H1 (cell line): ENCODE measurements at regions not wholly inside any gene's neighbourhood (a gene's known extent, or its start where the extent isn't known, plus 50 kb on each side); places are given as distances from the start of the nearest gene placed in this dataset.

Experiments used
- CTCF ChIA-PET: fragments of 300-600 bp; sonication (Branson Sonifier 250); formaldehyde crosslinking; loops from one replicate; lab custom pipeline; 2021; ENCODE audit not compliant: partially characterized antibody; lab: Charles Lee
- POLR2A ChIA-PET: fragments of 300-600 bp; sonication (Branson Sonifier 250); formaldehyde crosslinking; loops from one replicate; lab custom pipeline; 2021; ENCODE audit warnings: inconsistent platforms; ENCODE audit not compliant: partially characterized antibody; lab: Charles Lee
- DNase-seq, 2 experiments: peaks; one replicate each; pipeline versions ENCODE4 v3.0.0 to v3.0.0-alpha.2; 2010 to 2022; ENCODE audit warnings: low spot score in 2 of 2, low read depth in 1 of 2, mixed read lengths in 1 of 2
- FAIRE-seq: peaks from 2 replicates; lab custom pipeline; 2011; peaks lifted over from hg19 to GRCh38; lab: Jason Lieb, UNC
- H2AFZ ChIP-seq: 2 replicates; pipeline ENCODE4 v1.8.1; 2012; ENCODE audit warnings: low read length, inconsistent platforms
- H2AK5ac ChIP-seq: 2 replicates; pipeline ENCODE4 v1.6.1; 2013; ENCODE audit warnings: low read depth, low read length
- H2BK120ac ChIP-seq: replicated peaks from 2 replicates; pipeline ENCODE3; 2013; ENCODE audit warnings: low read depth, low read length, inconsistent platforms
- H2BK12ac ChIP-seq: 2 replicates; pipeline ENCODE4 v1.6.1; 2013; ENCODE audit warnings: low read depth, low read length
- H2BK15ac ChIP-seq: 2 replicates; pipeline ENCODE4 v1.6.1; 2013; ENCODE audit warnings: low read length
- H2BK20ac ChIP-seq: 2 replicates; pipeline ENCODE4 v1.6.1; 2013; ENCODE audit warnings: low read length
- H2BK5ac ChIP-seq: 2 replicates; pipeline ENCODE4 v1.6.1; 2013; ENCODE audit warnings: low read depth, low read length
- H3K14ac ChIP-seq: 2 replicates; pipeline ENCODE4 v1.6.1; 2013; ENCODE audit warnings: inconsistent platforms; ENCODE audit not compliant: insufficient read length
- H3K18ac ChIP-seq: 2 replicates; pipeline ENCODE4 v1.6.1; 2013; ENCODE audit warnings: low read length; ENCODE audit errors: extremely low read depth
- H3K23ac ChIP-seq: 2 replicates; pipeline ENCODE4 v1.6.1; 2013; ENCODE audit warnings: inconsistent platforms; ENCODE audit not compliant: insufficient read length
- H3K23me2 ChIP-seq: 2 replicates; pipeline ENCODE4 v1.6.1; 2013; ENCODE audit warnings: low read depth, low read length
- H3K27ac ChIP-seq: 2 replicates; pipeline ENCODE4 v1.6.1; 2011; ENCODE audit warnings: low read depth, low read length, inconsistent platforms
- H3K27me3 ChIP-seq, 4 experiments: replicated peaks in 1 of 4; 1 replicate in 1 of 4; 2 replicates in 3 of 4; pipeline versions ENCODE4 v1.6.1 to v1.8.1; 2011 to 2013; ENCODE audit warnings: low read length in 3 of 4, mild to moderate bottlenecking in 3 of 4, inconsistent platforms in 2 of 4, mixed read lengths in 2 of 4, moderate library complexity in 1 of 4; ENCODE audit not compliant: control insufficient read depth in 3 of 4, insufficient read depth in 3 of 4; ENCODE audit errors: extremely low read depth in 1 of 4
- H3K36me3 ChIP-seq, 4 experiments: 2 replicates each; pipeline versions ENCODE4 v1.6.1 to v1.8.1; 2011 to 2013; ENCODE audit warnings: mild to moderate bottlenecking in 4 of 4, low read length in 3 of 4, moderate library complexity in 2 of 4, control low read depth in 1 of 4, inconsistent platforms in 1 of 4; ENCODE audit not compliant: insufficient read depth in 4 of 4, control insufficient read depth in 2 of 4
- H3K4ac ChIP-seq: replicated peaks from 2 replicates; pipeline ENCODE3; 2013; ENCODE audit warnings: low read length, low read depth, mixed read lengths, inconsistent platforms; ENCODE audit not compliant: insufficient read length
- H3K4me1 ChIP-seq, 4 experiments: replicated peaks in 1 of 4; 1 replicate in 1 of 4; 2 replicates in 3 of 4; pipeline versions ENCODE4 v1.6.1 to v1.8.1; 2011 to 2013; ENCODE audit warnings: low read length in 3 of 4, inconsistent platforms in 2 of 4, mixed read lengths in 1 of 4; ENCODE audit not compliant: insufficient read depth in 4 of 4, control insufficient read depth in 3 of 4
- H3K4me2 ChIP-seq, 2 experiments: 2 replicates each; pipeline versions ENCODE4 v1.6.1 to v1.8.1; 2011 to 2013; ENCODE audit warnings: low read depth in 2 of 2, low read length in 2 of 2, control low read depth in 1 of 2, inconsistent platforms in 1 of 2, mild to moderate bottlenecking in 1 of 2; ENCODE audit not compliant: insufficient read depth in 1 of 2
- H3K4me3 ChIP-seq, 4 experiments: fragments of 200-600, 300-600 bp in 1 of 4; sonication (generic), shearing (Covaris generic), sonication (Bioruptor Twin) in 1 of 4; 2 replicates each; pipeline versions ENCODE4 v1.5.1 to v1.8.1; 2011 to 2016; ENCODE audit warnings: low read length in 4 of 4, low read depth in 3 of 4, control low read depth in 2 of 4, inconsistent platforms in 2 of 4, mild to moderate bottlenecking in 2 of 4, mixed read lengths in 1 of 4, moderate library complexity in 1 of 4; ENCODE audit not compliant: insufficient read depth in 2 of 4; ENCODE audit errors: extremely low read depth in 1 of 4
- H3K56ac ChIP-seq: replicated peaks from 2 replicates; pipeline ENCODE3; 2013; ENCODE audit warnings: low read depth, mild to moderate bottlenecking, mixed read lengths, low read length, inconsistent platforms; ENCODE audit not compliant: insufficient read length
- H3K79me1 ChIP-seq: 2 replicates; pipeline ENCODE4 v1.6.1; 2013; ENCODE audit warnings: low read depth, low read length, control low read depth
- H3K79me2 ChIP-seq, 2 experiments: 2 replicates each; pipeline versions ENCODE4 v1.6.1 to v1.8.1; 2012 to 2013; ENCODE audit warnings: low read length in 2 of 2, mild to moderate bottlenecking in 2 of 2, inconsistent platforms in 1 of 2; ENCODE audit not compliant: insufficient read depth in 2 of 2, control insufficient read depth in 1 of 2
- H3K9ac ChIP-seq, 4 experiments: replicated peaks in 1 of 4; 1 replicate in 1 of 4; 2 replicates in 3 of 4; pipeline versions ENCODE4 v1.6.1 to v1.8.1; 2011 to 2013; ENCODE audit warnings: low read depth in 3 of 4, low read length in 3 of 4, control low read depth in 2 of 4, mild to moderate bottlenecking in 2 of 4, moderate library complexity in 2 of 4, inconsistent platforms in 1 of 4; ENCODE audit errors: extremely low read depth in 1 of 4
- H3K9me3 ChIP-seq, 2 experiments: 2 replicates each; pipeline versions ENCODE4 v1.6.1 to v1.8.1; 2012 to 2013; ENCODE audit warnings: mild to moderate bottlenecking in 2 of 2, moderate library complexity in 2 of 2, control low read depth in 1 of 2, inconsistent platforms in 1 of 2, low read depth in 1 of 2, low read length in 1 of 2, mixed read lengths in 1 of 2; ENCODE audit not compliant: insufficient read depth in 2 of 2
- H4K20me1 ChIP-seq, 2 experiments: replicated peaks in 1 of 2; 2 replicates each; pipeline versions ENCODE3 to v1.8.1; 2011 to 2013; ENCODE audit warnings: inconsistent platforms in 2 of 2, low read length in 2 of 2, mild to moderate bottlenecking in 1 of 2; ENCODE audit not compliant: insufficient read depth in 2 of 2, control insufficient read depth in 1 of 2
- H4K5ac ChIP-seq: 2 replicates; pipeline ENCODE4 v1.6.1; 2013; ENCODE audit warnings: low read length, low read depth, mixed read lengths, inconsistent platforms; ENCODE audit not compliant: insufficient read length
- H4K8ac ChIP-seq: 2 replicates; pipeline ENCODE4 v1.8.0; 2013; ENCODE audit warnings: mild to moderate bottlenecking, moderate library complexity, low read length, inconsistent platforms; ENCODE audit not compliant: insufficient read depth; ENCODE audit errors: extremely low read depth
- H4K91ac ChIP-seq: replicated peaks from 2 replicates; pipeline ENCODE3; 2013; ENCODE audit warnings: low read length, mixed read lengths, inconsistent platforms; ENCODE audit not compliant: insufficient read length
- ATF2 ChIP-seq: IDR thresholded peaks from 2 replicates; pipeline ENCODE4 v1.6.1; 2012; ENCODE audit warnings: low read length, inconsistent platforms
- BRCA1 ChIP-seq: IDR thresholded peaks from 2 replicates; pipeline ENCODE4 v1.6.1; 2012; ENCODE audit warnings: low read depth, low read length, improper control_type of control experiment
- CHD1 ChIP-seq: IDR thresholded peaks from 2 replicates; pipeline ENCODE4 v1.6.1; 2012; ENCODE audit warnings: low read depth, low read length, improper control_type of control experiment
- CTCF ChIP-seq, 3 experiments: IDR thresholded peaks; 1 replicate in 2 of 3; 2 replicates in 1 of 3; pipeline versions ENCODE4 v1.5.1 to v1.6.1; 2011; ENCODE audit warnings: low read length in 3 of 3, mild to moderate bottlenecking in 3 of 3, inconsistent platforms in 2 of 3, low read depth in 1 of 3, moderate library complexity in 1 of 3; ENCODE audit not compliant: insufficient read depth in 1 of 3; ENCODE audit errors: control extremely low read depth in 1 of 3
- FOSL1 ChIP-seq: IDR thresholded peaks from 2 replicates; pipeline ENCODE4 v1.6.1; 2011; ENCODE audit warnings: mild to moderate bottlenecking, low read depth, low read length, moderate library complexity; ENCODE audit not compliant: insufficient read depth
- HDAC6 ChIP-seq: IDR thresholded peaks from one replicate; pipeline ENCODE4 v1.7.1; 2012; ENCODE audit warnings: low read depth, mild to moderate bottlenecking, inconsistent platforms, low read length, moderate library complexity
- MAX ChIP-seq: IDR thresholded peaks from 2 replicates; pipeline ENCODE4 v1.6.1; 2012; ENCODE audit warnings: inconsistent platforms
- PHF8 ChIP-seq: fragments of 200-600 bp; sonication (generic); conservative IDR thresholded peaks from 2 replicates; pipeline ENCODE4 v1.7.1; 2012; ENCODE audit warnings: low read depth, mild to moderate bottlenecking, inconsistent platforms, low read length, moderate library complexity
- SP2 ChIP-seq: IDR thresholded peaks from 2 replicates; pipeline ENCODE4 v1.6.1; 2012; ENCODE audit warnings: mild to moderate bottlenecking, low read length, inconsistent platforms
- SP4 ChIP-seq: IDR thresholded peaks from 2 replicates; pipeline ENCODE4 v1.6.1; 2012; ENCODE audit warnings: low read length, inconsistent platforms
- ZNF274 ChIP-seq: IDR thresholded peaks from 2 replicates; pipeline ENCODE4 v1.7.0; 2012; ENCODE audit warnings: low read length, borderline replicate concordance; ENCODE audit errors: extremely low read depth
- WGBS, 2 experiments: shearing (Covaris generic) in 1 of 2; methylation state at CpG; one replicate each; pipeline versions ENCODE4 v1.1.6 to v1.1.7; 2013 to 2015; ENCODE audit warnings: low lambda C conversion rate in 2 of 2, mixed read lengths in 2 of 2, inconsistent platforms in 1 of 2, low coverage in 1 of 2, missing lambda C conversion rate in 1 of 2; ENCODE audit not compliant: insufficient replicate concordance in 2 of 2, insufficient coverage in 1 of 2, insufficient read length in 1 of 2; ENCODE audit errors: extremely low coverage in 1 of 2, missing lambda C conversion rate in 1 of 2; 5-methylcytosine and 5-hydroxymethylcytosine counted together

- H3K9ac ChIP-seq = no peak overlapping the region
- no peak overlapping the region for H3K4me2 ChIP-seq
- H3K4me1 ChIP-seq = no peaks in the 10 kb centered on the region
- no peaks in the 10 kb centered on the region for H3K79me1 ChIP-seq
- no peak overlapping the region for H2BK15ac ChIP-seq
- no peaks in the 10 kb centered on the region for H3K23me2 ChIP-seq
- ChIA-PET CTCF (interaction anchor here (0.6 kb wide), 1 partner anchor 469 kb away, joined by 4 read pairs; no protein-coding TSS in a partner anchor), POLR2A (no interaction called here)
- H3K79me2 ChIP-seq = no peaks in the 10 kb centered on the region
- WGBS, 2 experiments = 100% methylated on average over 1 of the region's 1 CpG; no CpG with 5 or more reads in 1 of the 2 experiments
- no peak for DNase-seq
- no peak for FAIRE-seq
- no peak overlapping the region for H3K27ac ChIP-seq
- no peaks in the 10 kb centered on the region for H3K36me3 ChIP-seq
- H4K5ac ChIP-seq = no peak overlapping the region
- H2BK20ac ChIP-seq = no peak overlapping the region
- no peak overlapping the region for H2AFZ ChIP-seq
- no peak overlapping the region for H3K18ac ChIP-seq
- H4K8ac ChIP-seq = no peak overlapping the region
- no peak overlapping the region for H3K23ac ChIP-seq
- no peak overlapping the region for H2BK120ac ChIP-seq
- no peak overlapping the region for H3K56ac ChIP-seq
- H3K14ac ChIP-seq = no peak overlapping the region
- no peaks in the 10 kb centered on the region for H4K20me1 ChIP-seq
- H3K27me3 ChIP-seq = no peaks in the 10 kb centered on the region
- H2AK5ac ChIP-seq = no peak overlapping the region
- no peak overlapping the region for H2BK5ac ChIP-seq
- no peak overlapping the region for H3K4me3 ChIP-seq
- no peak overlapping the region for H2BK12ac ChIP-seq
- no peak overlapping the region for H4K91ac ChIP-seq
- H3K4ac ChIP-seq = no peak overlapping the region
- H3K9me3 ChIP-seq = peaks cover 0 to 3% of the 10 kb centered on the region in 2 experiments; a peak in 1 of 4 replicates
- TF ChIP-seq ATF2 (no peak), HDAC6 (no peak), SP4 (no peak), CTCF (IDR thresholded peaks at IDR 0.05; ENCODE audit: control extremely low read depth in 1 of 3, insufficient read depth in 1 of 3, low read depth in 1 of 3, low read length in 3 of 3) (no peak), BRCA1 (no peak), CHD1 (no peak), PHF8 (no peak), SP2 (no peak), MAX (no peak), FOSL1 (no peak), ZNF274 (no peak)
Measured at GRCh38 chr5:126074538-126074937, 348.7 kb upstream of the GRAMD2B start.
